ENCODE measurements at regions not wholly inside any gene's neighbourhood (a gene's known extent, or its start where the extent isn't known, plus 50 kb on each side); places are given as distances from the start of the nearest gene placed in this dataset.

DNA sequence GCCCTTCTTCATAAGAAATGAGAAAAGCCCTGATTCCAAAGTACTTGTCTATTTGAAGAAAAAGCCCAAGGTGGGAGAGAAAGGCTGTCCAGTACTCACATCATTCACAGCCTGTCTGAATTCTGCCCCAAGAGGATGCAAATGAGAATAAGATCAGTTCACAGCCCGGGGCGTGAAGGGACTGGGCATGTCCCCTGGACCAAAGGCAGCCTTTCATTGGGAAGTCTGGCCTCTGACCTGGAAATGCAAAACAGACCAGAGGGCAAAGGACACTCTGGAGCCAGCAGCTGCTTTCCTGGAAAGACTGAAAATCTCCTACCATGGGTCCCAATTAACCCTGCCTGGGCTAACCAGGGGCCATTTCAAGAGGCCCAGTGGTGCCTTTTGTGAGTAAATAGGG lies 191.2 kb upstream of the PELI2 start:
- Histone ChIP-seq H3K27me3 (ENCODE audit: insufficient read depth, low read depth) (no peaks in the 10 kb centered on the region), H3K4me3 (IDR thresholded peaks at IDR 0.05; ENCODE audit: insufficient read depth, low read depth, low read length) (no peak overlapping the region), H3K36me3 (ENCODE audit: insufficient read depth) (no peaks in the 10 kb centered on the region), H2AFZ (ENCODE audit: low read depth) (no peak overlapping the region), H3K27ac (no peak overlapping the region), H3K4me1 (ENCODE audit: low read depth, poor library complexity, severe bottlenecking) (no peaks in the 10 kb centered on the region), H4K20me1 (ENCODE audit: insufficient read depth) (no peaks in the 10 kb centered on the region), H3K79me2 (ENCODE audit: insufficient read depth, low read depth) (no peaks in the 10 kb centered on the region), H3K4me2 (no peak overlapping the region), H3K9ac (no peak overlapping the region)
- TF ChIP-seq, protein P1, sequence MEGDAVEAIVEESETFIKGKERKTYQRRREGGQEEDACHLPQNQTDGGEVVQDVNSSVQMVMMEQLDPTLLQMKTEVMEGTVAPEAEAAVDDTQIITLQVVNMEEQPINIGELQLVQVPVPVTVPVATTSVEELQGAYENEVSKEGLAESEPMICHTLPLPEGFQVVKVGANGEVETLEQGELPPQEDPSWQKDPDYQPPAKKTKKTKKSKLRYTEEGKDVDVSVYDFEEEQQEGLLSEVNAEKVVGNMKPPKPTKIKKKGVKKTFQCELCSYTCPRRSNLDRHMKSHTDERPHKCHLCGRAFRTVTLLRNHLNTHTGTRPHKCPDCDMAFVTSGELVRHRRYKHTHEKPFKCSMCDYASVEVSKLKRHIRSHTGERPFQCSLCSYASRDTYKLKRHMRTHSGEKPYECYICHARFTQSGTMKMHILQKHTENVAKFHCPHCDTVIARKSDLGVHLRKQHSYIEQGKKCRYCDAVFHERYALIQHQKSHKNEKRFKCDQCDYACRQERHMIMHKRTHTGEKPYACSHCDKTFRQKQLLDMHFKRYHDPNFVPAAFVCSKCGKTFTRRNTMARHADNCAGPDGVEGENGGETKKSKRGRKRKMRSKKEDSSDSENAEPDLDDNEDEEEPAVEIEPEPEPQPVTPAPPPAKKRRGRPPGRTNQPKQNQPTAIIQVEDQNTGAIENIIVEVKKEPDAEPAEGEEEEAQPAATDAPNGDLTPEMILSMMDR (conservative IDR thresholded peaks at IDR 0.05; ENCODE audit: low read depth, low read length) = no peak

DNA sequence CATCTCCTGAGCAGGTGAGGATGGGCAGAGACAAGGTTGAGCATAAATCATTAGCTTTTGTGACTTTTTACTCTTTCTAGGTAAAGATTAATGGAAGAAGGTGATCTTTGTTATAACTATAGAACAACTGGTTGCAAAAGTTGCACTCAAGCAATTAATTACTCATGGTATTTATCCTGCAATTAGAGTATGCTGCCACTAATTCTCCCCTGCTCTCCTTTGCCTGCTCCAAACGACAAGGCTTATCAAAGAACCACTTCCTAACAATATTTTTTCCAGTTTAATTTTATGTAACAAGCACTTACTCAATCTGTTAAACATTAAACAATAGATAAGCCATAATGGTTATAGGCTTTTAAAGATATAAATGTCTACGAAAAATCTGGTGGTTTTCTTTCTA lies 189.9 kb upstream of the PELI2 start:
- Histone ChIP-seq H3K4me1 (ENCODE audit: low read depth, poor library complexity, severe bottlenecking) (no peaks in the 10 kb centered on the region), H3K79me2 (ENCODE audit: insufficient read depth, low read depth) (no peaks in the 10 kb centered on the region), H2AFZ (ENCODE audit: low read depth) (no peak overlapping the region), H3K27me3 (ENCODE audit: insufficient read depth, low read depth) (no peaks in the 10 kb centered on the region), H4K20me1 (ENCODE audit: insufficient read depth) (no peaks in the 10 kb centered on the region), H3K27ac (no peak overlapping the region), H3K4me3 (IDR thresholded peaks at IDR 0.05; ENCODE audit: insufficient read depth, low read depth, low read length) (no peak overlapping the region), H3K36me3 (ENCODE audit: insufficient read depth) (no peaks in the 10 kb centered on the region), H3K4me2 (no peak overlapping the region), H3K9ac (no peak overlapping the region)
- TF ChIP-seq, protein P1 (conservative IDR thresholded peaks at IDR 0.05; ENCODE audit: low read depth, low read length) = no peak

DNA sequence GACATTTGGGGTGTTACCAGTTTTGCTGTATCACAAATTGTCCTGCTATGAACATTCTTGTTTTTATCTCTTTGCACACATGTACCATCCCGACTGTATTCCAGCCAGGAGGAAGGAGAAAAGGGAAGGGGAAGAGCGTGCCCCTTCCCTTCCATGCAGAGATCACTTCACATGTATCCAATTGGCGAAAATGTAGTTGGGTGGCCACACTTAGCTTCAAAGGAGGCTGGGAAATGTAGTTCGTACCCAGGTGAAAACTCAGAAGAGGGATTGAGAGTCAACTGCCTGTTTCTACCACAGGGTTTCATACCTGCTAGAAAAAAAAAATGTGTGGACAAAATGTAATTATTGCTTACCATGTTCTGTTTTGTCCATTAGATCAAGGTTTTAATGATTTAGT lies 189.1 kb upstream of the PELI2 start:
- no peak overlapping the region for H2AFZ ChIP-seq (ENCODE audit: low read depth)
- no peaks in the 10 kb centered on the region for H3K4me1 ChIP-seq (ENCODE audit: low read depth, poor library complexity, severe bottlenecking)
- no peaks in the 10 kb centered on the region for H3K79me2 ChIP-seq (ENCODE audit: insufficient read depth, low read depth)
- H4K20me1 ChIP-seq (ENCODE audit: insufficient read depth) = no peaks in the 10 kb centered on the region
- H3K4me2 ChIP-seq = no peak overlapping the region
- TF ChIP-seq, protein P1 (conservative IDR thresholded peaks at IDR 0.05; ENCODE audit: low read depth, low read length) = no peak
- H3K9ac ChIP-seq = no peak overlapping the region
- H3K36me3 ChIP-seq (ENCODE audit: insufficient read depth) = no peaks in the 10 kb centered on the region
- no peaks in the 10 kb centered on the region for H3K27me3 ChIP-seq (ENCODE audit: insufficient read depth, low read depth)
- no peak overlapping the region for H3K27ac ChIP-seq
- no peak overlapping the region for H3K4me3 ChIP-seq (IDR thresholded peaks at IDR 0.05; ENCODE audit: insufficient read depth, low read depth, low read length)

DNA sequence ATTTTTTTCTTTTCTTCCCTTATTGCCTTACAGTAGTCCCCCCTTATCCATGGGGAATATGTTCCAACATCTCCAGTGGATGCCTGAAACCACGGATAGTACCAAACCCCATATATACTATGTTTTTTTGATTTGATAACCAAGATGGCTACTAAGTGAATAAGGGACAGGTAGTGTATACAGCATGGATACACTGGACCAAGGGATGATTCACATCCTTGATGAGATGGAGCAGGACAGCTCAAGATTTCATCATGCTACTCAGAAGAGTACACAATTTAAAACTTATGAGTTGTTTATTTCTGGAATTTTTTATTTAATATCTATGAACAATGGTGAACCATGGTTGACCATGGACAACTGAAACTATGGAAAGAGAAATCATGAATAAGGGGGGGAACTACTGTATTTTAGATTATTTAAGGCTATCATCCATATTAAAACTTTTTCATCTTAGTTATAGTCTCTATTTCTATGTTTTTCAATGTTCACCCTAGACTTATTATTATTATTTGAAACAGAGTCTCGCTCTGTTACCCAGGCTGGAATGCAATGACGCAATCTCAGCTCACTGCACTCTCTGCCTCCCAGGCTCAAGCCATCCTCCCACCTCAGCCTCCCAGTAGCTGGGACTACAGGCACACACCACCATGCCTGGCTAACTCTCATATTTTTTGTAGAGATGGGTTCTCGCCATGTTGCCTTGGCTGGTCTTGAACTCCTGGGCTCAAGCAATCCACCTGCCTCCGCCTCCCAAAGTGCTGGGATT lies 188.0 kb upstream of the PELI2 start:
- TF ChIP-seq, protein P1 (conservative IDR thresholded peaks at IDR 0.05; ENCODE audit: low read depth, low read length) = no peak
- no peak overlapping the region for H3K9ac ChIP-seq
- no peaks in the 10 kb centered on the region for H3K27me3 ChIP-seq (ENCODE audit: insufficient read depth, low read depth)
- no peak overlapping the region for H3K27ac ChIP-seq
- H2AFZ ChIP-seq (ENCODE audit: low read depth) = no peak overlapping the region
- no peaks in the 10 kb centered on the region for H3K4me1 ChIP-seq (ENCODE audit: low read depth, poor library complexity, severe bottlenecking)
- H3K4me3 ChIP-seq (IDR thresholded peaks at IDR 0.05; ENCODE audit: insufficient read depth, low read depth, low read length) = no peak overlapping the region
- H3K4me2 ChIP-seq = no peak overlapping the region
- no peaks in the 10 kb centered on the region for H3K79me2 ChIP-seq (ENCODE audit: insufficient read depth, low read depth)
- no peaks in the 10 kb centered on the region for H3K36me3 ChIP-seq (ENCODE audit: insufficient read depth)
- no peaks in the 10 kb centered on the region for H4K20me1 ChIP-seq (ENCODE audit: insufficient read depth)

All from KMS-11 (cell line).